ENCODE measurements at regions not wholly inside any gene's neighbourhood (a gene's known extent, or its start where the extent isn't known, plus 50 kb on each side); places are given as distances from the start of the nearest gene placed in this dataset.

DNA sequence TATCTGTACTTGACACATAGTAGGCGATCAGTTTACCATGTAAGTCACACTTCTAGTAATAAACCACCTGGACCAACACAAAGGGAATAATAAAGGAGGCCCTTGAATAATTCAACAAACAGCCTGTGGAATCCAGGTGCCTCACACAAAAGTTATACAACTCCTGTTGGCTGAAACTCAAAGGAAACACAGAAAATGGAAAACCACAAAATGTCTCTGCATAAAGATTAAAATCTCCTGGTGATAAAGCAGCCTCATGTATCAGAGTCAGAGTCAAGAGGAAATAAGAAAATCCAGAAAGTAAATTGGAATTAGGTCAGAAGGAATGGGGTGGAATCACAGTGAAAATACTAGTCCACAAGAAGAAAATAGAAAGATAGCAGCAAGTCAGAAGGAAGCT, 592.5 kb downstream of the NPHP4 start:
- Histone ChIP-seq H3K27me3 (replicated peaks in 1 of 4; ENCODE audit: control extremely low read depth in 1 of 4, control insufficient read depth in 3 of 4, insufficient read depth in 4 of 4, low read length in 3 of 4) (no peaks in the 10 kb centered on the region), H3K4me2 (replicated peaks; ENCODE audit: low read depth, low read length, poor library complexity, severe bottlenecking) (no peak overlapping the region), H3K9ac (ENCODE audit: low read length) (no peak overlapping the region), H3K4me3 (ENCODE audit: control extremely low read depth in 1 of 5, extremely low read depth in 1 of 5, insufficient read depth in 1 of 5, low read depth in 2 of 5, low read length in 4 of 5) (no peak overlapping the region), H3K79me2 (ENCODE audit: control insufficient read depth, insufficient read depth, low read length) (no peaks in the 10 kb centered on the region), H3K36me3 (replicated peaks in 1 of 2; ENCODE audit: control extremely low read depth in 1 of 2, control insufficient read depth in 1 of 2, extremely low read depth in 1 of 2, insufficient read depth in 2 of 2, low read length in 1 of 2) (no peaks in the 10 kb centered on the region), H3K4me1 (ENCODE audit: control insufficient read depth in 2 of 2, insufficient read depth in 2 of 2, low read length in 2 of 2) (no peaks in the 10 kb centered on the region), H2AFZ (ENCODE audit: insufficient read depth, low read depth, low read length, poor library complexity, severe bottlenecking) (no peak overlapping the region), H3K9me3 (ENCODE audit: control extremely low read depth in 1 of 3, control insufficient read depth in 2 of 3, insufficient read depth in 1 of 3, low read length in 2 of 3) (peaks cover 0 to 11% (median 0%) of the 10 kb centered on the region in 3 donors), H4K20me1 (ENCODE audit: control insufficient read depth, insufficient read depth, low read length, poor library complexity, severe bottlenecking) (no peaks in the 10 kb centered on the region), H3K27ac (ENCODE audit: low read length in 2 of 2) (no peak overlapping the region)
- intact Hi-C loops (cut with micrococcal nuclease): no loop called here
- Mint-ChIP-seq H3K9me3 (ENCODE audit: insufficient read depth) (no peaks in the 10 kb centered on the region), H3K4me3 (no peak overlapping the region), H3K27ac (no peak overlapping the region), H3K4me1 (no peaks in the 10 kb centered on the region), H3K27me3 (no peaks in the 10 kb centered on the region)
- CTCF ChIA-PET: no interaction called here
- 60% methylated on average over 1 of the region's 1 CpG for WGBS (ENCODE audit: insufficient coverage)
- no peak for DNase-seq
- POLR2A ChIA-PET: no interaction called here
- no peak for ATAC-seq (ENCODE audit: low read depth)
- no peak for TF ChIP-seq EZH2 (IDR thresholded peaks at IDR 0.05; ENCODE audit: borderline replicate concordance, insufficient read depth, low read depth, low read length, poor library complexity, severe bottlenecking)
- TF ChIP-seq, protein P1, sequence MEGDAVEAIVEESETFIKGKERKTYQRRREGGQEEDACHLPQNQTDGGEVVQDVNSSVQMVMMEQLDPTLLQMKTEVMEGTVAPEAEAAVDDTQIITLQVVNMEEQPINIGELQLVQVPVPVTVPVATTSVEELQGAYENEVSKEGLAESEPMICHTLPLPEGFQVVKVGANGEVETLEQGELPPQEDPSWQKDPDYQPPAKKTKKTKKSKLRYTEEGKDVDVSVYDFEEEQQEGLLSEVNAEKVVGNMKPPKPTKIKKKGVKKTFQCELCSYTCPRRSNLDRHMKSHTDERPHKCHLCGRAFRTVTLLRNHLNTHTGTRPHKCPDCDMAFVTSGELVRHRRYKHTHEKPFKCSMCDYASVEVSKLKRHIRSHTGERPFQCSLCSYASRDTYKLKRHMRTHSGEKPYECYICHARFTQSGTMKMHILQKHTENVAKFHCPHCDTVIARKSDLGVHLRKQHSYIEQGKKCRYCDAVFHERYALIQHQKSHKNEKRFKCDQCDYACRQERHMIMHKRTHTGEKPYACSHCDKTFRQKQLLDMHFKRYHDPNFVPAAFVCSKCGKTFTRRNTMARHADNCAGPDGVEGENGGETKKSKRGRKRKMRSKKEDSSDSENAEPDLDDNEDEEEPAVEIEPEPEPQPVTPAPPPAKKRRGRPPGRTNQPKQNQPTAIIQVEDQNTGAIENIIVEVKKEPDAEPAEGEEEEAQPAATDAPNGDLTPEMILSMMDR (IDR thresholded peaks at IDR 0.05): no peak

DNA sequence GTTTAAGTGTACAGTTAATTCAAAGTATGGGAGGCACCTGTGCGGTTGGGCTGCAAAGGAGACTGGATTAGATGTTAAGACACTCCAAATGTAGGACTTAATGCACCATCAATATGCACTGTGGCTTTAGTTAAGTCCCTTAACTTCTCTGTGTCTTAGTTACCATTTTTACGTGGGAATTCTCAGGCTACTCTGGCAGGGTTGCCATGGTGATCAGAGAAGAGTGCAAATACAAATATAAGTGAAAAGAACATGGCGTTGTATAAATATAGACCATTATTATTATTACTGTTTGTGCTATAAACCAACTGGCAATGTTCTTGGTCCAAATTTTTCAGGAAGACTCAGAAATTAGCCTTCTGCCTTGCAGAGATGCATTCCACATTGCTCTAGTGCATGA, 595.6 kb downstream of the NPHP4 start:
- no peaks in the 10 kb centered on the region for H3K36me3 ChIP-seq (replicated peaks in 1 of 2; ENCODE audit: control extremely low read depth in 1 of 2, control insufficient read depth in 1 of 2, extremely low read depth in 1 of 2, insufficient read depth in 2 of 2, low read length in 1 of 2)
- H3K9me3 Mint-ChIP-seq (ENCODE audit: insufficient read depth): no peaks in the 10 kb centered on the region
- CTCF ChIA-PET: no interaction called here
- no peak overlapping the region for H3K27ac Mint-ChIP-seq
- H3K27me3 Mint-ChIP-seq: peaks cover 3% of the 10 kb centered on the region
- no peaks in the 10 kb centered on the region for H3K4me1 ChIP-seq (ENCODE audit: control insufficient read depth in 2 of 2, insufficient read depth in 2 of 2, low read length in 2 of 2)
- no peak overlapping the region for H3K9ac ChIP-seq (ENCODE audit: low read length)
- no peaks in the 10 kb centered on the region for H3K4me1 Mint-ChIP-seq
- no peaks in the 10 kb centered on the region for H3K27me3 ChIP-seq (replicated peaks in 1 of 4; ENCODE audit: control extremely low read depth in 1 of 4, control insufficient read depth in 3 of 4, insufficient read depth in 4 of 4, low read length in 3 of 4)
- TF ChIP-seq EZH2 (IDR thresholded peaks at IDR 0.05; ENCODE audit: borderline replicate concordance, insufficient read depth, low read depth, low read length, poor library complexity, severe bottlenecking): no peak
- TF ChIP-seq, protein P1 (IDR thresholded peaks at IDR 0.05): no peak
- no peaks in the 10 kb centered on the region for H3K79me2 ChIP-seq (ENCODE audit: control insufficient read depth, insufficient read depth, low read length)
- no peak overlapping the region for H2AFZ ChIP-seq (ENCODE audit: insufficient read depth, low read depth, low read length, poor library complexity, severe bottlenecking)
- peaks cover 0 to 5% (median 0%) of the 10 kb centered on the region in 3 donors for H3K9me3 ChIP-seq (ENCODE audit: control extremely low read depth in 1 of 3, control insufficient read depth in 2 of 3, insufficient read depth in 1 of 3, low read length in 2 of 3)
- no peak overlapping the region for H3K27ac ChIP-seq (ENCODE audit: low read length in 2 of 2)
- no CpG with 5 or more reads among the region's 3 CpGs for WGBS (ENCODE audit: insufficient coverage)
- intact Hi-C loops (cut with micrococcal nuclease): no loop called here
- no peak overlapping the region for H3K4me3 ChIP-seq (ENCODE audit: control extremely low read depth in 1 of 5, extremely low read depth in 1 of 5, insufficient read depth in 1 of 5, low read depth in 2 of 5, low read length in 4 of 5)
- POLR2A ChIA-PET: no interaction called here
- no peak for DNase-seq
- no peak for ATAC-seq (ENCODE audit: low read depth)
- H3K4me2 ChIP-seq (replicated peaks; ENCODE audit: low read depth, low read length, poor library complexity, severe bottlenecking): no peak overlapping the region
- H4K20me1 ChIP-seq (ENCODE audit: control insufficient read depth, insufficient read depth, low read length, poor library complexity, severe bottlenecking): no peaks in the 10 kb centered on the region
- no peak overlapping the region for H3K4me3 Mint-ChIP-seq
